Endothelial cell (in vitro differentiated cells): ENCODE measurements at regions not wholly inside any gene's neighbourhood (a gene's known extent, or its start where the extent isn't known, plus 50 kb on each side); places are given as distances from the start of the nearest gene placed in this dataset.

ENCODE experiments used
- DNase-seq: peaks from one replicate; pipeline ENCODE4 v3.0.0; 2021; ENCODE audit warnings: low spot score
- H3K27ac Mint-ChIP-seq: one replicate; pipeline ENCODE4 v1.8.0; 2021; ENCODE audit warnings: mixed read lengths, inconsistent platforms; ENCODE audit not compliant: unreplicated experiment
- H3K27me3 Mint-ChIP-seq: one replicate; pipeline ENCODE4 v1.8.0; 2021; ENCODE audit warnings: mild to moderate bottlenecking, moderate library complexity, mixed read lengths, inconsistent platforms; ENCODE audit not compliant: unreplicated experiment
- H3K36me3 Mint-ChIP-seq: one replicate; pipeline ENCODE4 v1.8.0; 2021; ENCODE audit warnings: mild to moderate bottlenecking, low read depth, mixed read lengths, inconsistent platforms; ENCODE audit not compliant: unreplicated experiment
- H3K4me1 Mint-ChIP-seq: one replicate; pipeline ENCODE4 v1.8.0; 2021; ENCODE audit warnings: mild to moderate bottlenecking, mixed read lengths, inconsistent platforms; ENCODE audit not compliant: unreplicated experiment
- H3K4me3 Mint-ChIP-seq: one replicate; pipeline ENCODE4 v1.8.0; 2021; ENCODE audit warnings: mild to moderate bottlenecking, mixed read lengths, inconsistent platforms; ENCODE audit not compliant: unreplicated experiment
- H3K9me3 Mint-ChIP-seq: one replicate; pipeline ENCODE4 v1.8.0; 2021; ENCODE audit warnings: mixed read lengths, inconsistent platforms; ENCODE audit not compliant: unreplicated experiment
- CTCF ChIP-seq: fragments of 200-600 bp; sonication (generic); IDR thresholded peaks from one replicate; pipeline ENCODE4 v1.5.0; 2021; ENCODE audit warnings: antibody characterized with exemption; ENCODE audit not compliant: unreplicated experiment

GRCh38 chr3:31307131-31307785 is 225.5 kb upstream of the STT3B start:
- no peak overlapping the region for H3K27ac Mint-ChIP-seq
- TF ChIP-seq CTCF = no peak
- no peaks in the 10 kb centered on the region for H3K9me3 Mint-ChIP-seq
- no peak for DNase-seq
- H3K4me3 Mint-ChIP-seq = no peak overlapping the region
- H3K4me1 Mint-ChIP-seq = peaks cover 10% of the 10 kb centered on the region
- peaks cover 5% of the 10 kb centered on the region for H3K27me3 Mint-ChIP-seq
- H3K36me3 Mint-ChIP-seq = peaks cover 4% of the 10 kb centered on the region

DNA sequence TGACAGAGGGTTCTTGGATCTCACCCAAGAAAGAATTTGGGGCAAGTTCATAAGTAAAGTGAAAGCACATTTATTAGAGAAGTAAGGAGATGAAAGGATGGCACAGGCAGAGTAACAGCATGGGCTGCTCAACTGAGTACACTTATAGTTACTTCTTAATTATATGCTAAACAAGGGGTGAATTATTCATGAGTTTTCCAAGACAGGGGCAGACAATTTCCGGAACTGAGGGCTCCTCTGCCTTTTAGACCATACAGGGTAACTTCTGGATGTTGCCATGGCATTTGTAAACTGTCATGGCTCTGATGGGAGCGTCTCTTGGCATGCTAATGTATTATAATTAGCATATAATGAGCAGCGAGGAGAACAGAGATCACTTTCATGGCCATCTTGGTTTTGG is 221.2 kb upstream of the STT3B start:
- Mint-ChIP-seq H3K4me1 (peaks cover 13% of the 10 kb centered on the region), H3K27me3 (peaks cover 5% of the 10 kb centered on the region), H3K36me3 (peaks cover 15% of the 10 kb centered on the region), H3K9me3 (peaks cover 6% of the 10 kb centered on the region), H3K27ac (no peak overlapping the region), H3K4me3 (no peak overlapping the region)
- no peak for TF ChIP-seq CTCF
- no peak for DNase-seq

GRCh38 chr3:31312400-31312799 is 220.3 kb upstream of the STT3B start:
- H3K4me3 Mint-ChIP-seq = peak overlapping the region; percentile 39
- TF ChIP-seq CTCF = no peak
- no peak for DNase-seq
- H3K27ac Mint-ChIP-seq = no peak overlapping the region
- peaks cover 7% of the 10 kb centered on the region for H3K27me3 Mint-ChIP-seq
- peaks cover 6% of the 10 kb centered on the region for H3K9me3 Mint-ChIP-seq
- peaks cover 13% of the 10 kb centered on the region for H3K4me1 Mint-ChIP-seq
- peaks cover 15% of the 10 kb centered on the region for H3K36me3 Mint-ChIP-seq

DNA sequence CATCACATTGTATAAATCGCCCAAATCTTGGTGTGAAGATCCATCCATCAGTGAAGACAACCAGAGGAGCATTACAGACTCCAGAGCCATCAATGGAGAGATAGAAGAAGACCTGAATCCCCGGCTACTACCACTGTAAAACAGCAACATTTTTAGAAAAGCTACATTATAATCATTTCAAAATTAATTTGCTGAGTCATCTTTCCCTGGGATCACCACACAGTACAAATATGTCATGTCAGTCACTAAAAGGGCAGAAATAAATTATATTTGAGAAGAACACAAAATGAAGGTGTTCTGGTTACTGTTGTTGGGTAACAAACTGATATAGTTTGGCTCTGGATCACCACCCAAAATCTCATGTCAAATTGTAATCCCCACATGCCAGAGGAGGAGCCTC is 218.5 kb upstream of the STT3B start:
- DNase-seq = no peak
- peaks cover 7% of the 10 kb centered on the region for H3K4me1 Mint-ChIP-seq
- H3K36me3 Mint-ChIP-seq = peaks cover 15% of the 10 kb centered on the region
- H3K27me3 Mint-ChIP-seq = peaks cover 7% of the 10 kb centered on the region
- H3K4me3 Mint-ChIP-seq = no peak overlapping the region
- H3K27ac Mint-ChIP-seq = no peak overlapping the region
- H3K9me3 Mint-ChIP-seq = peaks cover 6% of the 10 kb centered on the region
- TF ChIP-seq CTCF = no peak

- DNase-seq = no peak
- Mint-ChIP-seq H3K36me3 (peaks cover 7% of the 10 kb centered on the region), H3K4me3 (no peak overlapping the region), H3K27me3 (peaks cover 2% of the 10 kb centered on the region), H3K9me3 (peaks cover 11% of the 10 kb centered on the region), H3K27ac (no peak overlapping the region), H3K4me1 (no peaks in the 10 kb centered on the region)
- no peak for TF ChIP-seq CTCF
These were observed 213.4 kb upstream of the STT3B start for GRCh38 chr3:31319332-31319731.
